Adrenal gland (tissue), 9 donors: ENCODE measurements at regions not wholly inside any gene's neighbourhood (a gene's known extent, or its start where the extent isn't known, plus 50 kb on each side); places are given as distances from the start of the nearest gene placed in this dataset.

Experiments
- DNase-seq, 7 donors: peaks; one replicate each; pipeline ENCODE4 v3.0.0-alpha.2; 2019 to 2020
- H3K27ac ChIP-seq, 5 donors: fragments of 200-600 bp; sonication (generic) in 4 of 5; 1 replicate in 3 of 5; 2 replicates in 2 of 5; pipeline versions ENCODE4 v1.5.1 to v1.8.0; 2016 to 2020; ENCODE audit warnings: mild to moderate bottlenecking in 1 of 5
- H3K27me3 ChIP-seq: fragments of 200-600 bp; 2 replicates; pipeline ENCODE4 v1.8.0; 2021
- H3K36me3 ChIP-seq, 2 donors: fragments of 200-600 bp; replicated peaks in 1 of 2; 1 replicate in 1 of 2; 2 replicates in 1 of 2; pipeline versions ENCODE4 v1.5.1 to v1.8.0; 2018 to 2022
- H3K4me1 ChIP-seq, 2 donors: fragments of 200-600 bp; replicated peaks in 1 of 2; 1 replicate in 1 of 2; 2 replicates in 1 of 2; pipeline versions ENCODE4 v1.5.1 to v1.8.0; 2018 to 2021
- H3K4me3 ChIP-seq, 4 donors: fragments of 200-600 bp; sonication (generic) in 3 of 4; one replicate each; pipeline ENCODE4 v1.5.1; 2016 to 2018
- H3K9me3 ChIP-seq, 3 donors: fragments of 200-600 bp; sonication (generic) in 1 of 3; replicated peaks in 1 of 3; 1 replicate in 2 of 3; 2 replicates in 1 of 3; pipeline versions ENCODE4 v1.5.1 to v1.8.0; 2016 to 2021
- CTCF ChIP-seq, 6 experiments: fragments of 450-650 bp in 4 of 6; fragments of 200-600 bp in 2 of 6; sonication (generic) in 1 of 6; IDR thresholded peaks; 1 replicate in 5 of 6; 2 replicates in 1 of 6; pipeline versions ENCODE4 v1.5.1 to v1.8.0; 2016 to 2021; ENCODE audit warnings: antibody characterized with exemption in 6 of 6, mild to moderate bottlenecking in 2 of 6, moderate library complexity in 1 of 6
- POLR2A ChIP-seq, 2 donors: fragments of 450-650 bp; IDR thresholded peaks; one replicate each; pipeline ENCODE4 v1.6.1; 2017; ENCODE audit warnings: antibody characterized with exemption in 2 of 2, mild to moderate bottlenecking in 2 of 2, moderate library complexity in 1 of 2
- WGBS, 4 donors: extraction: QIAGEN DNeasy Blood & Tissue Kit in 2 of 4; methylation state at CpG; one replicate each; pipeline versions ENCODE4 v1.1.5 to v1.1.7; 2013 to 2017; 5-methylcytosine and 5-hydroxymethylcytosine counted together
- intact Hi-C, 2 donors: fragments of 100-400 bp; cut with DNase I; formaldehyde crosslinking; loops; one replicate each; pipeline versions ENCODE4 v1.14.1 to v1.15.0; 2022 to 2023
- donor health status: healthy with polysubstance abuse.
- donor health status: Bipolar disorder and iron deficiency.
- donor health status: DM: yes; HTN: yes; CAD: no.
- donor health status: DM: no; HTN: no; CAD: no.
- donor health status: DM: no; HTN: no; CAD: no.

GRCh38 chr14:98714626-98715425, 557.2 kb downstream of the BCL11B start:
- no peaks in the 10 kb centered on the region for H3K9me3 ChIP-seq
- 50 to 63% (median 54%) methylated on average over 8 of the region's 8 CpGs for whole genome bisulfite sequencing, 4 donors
- no peak overlapping the region for H3K4me3 ChIP-seq
- peaks cover 4% of the 10 kb centered on the region for H3K27me3 ChIP-seq
- H3K36me3 ChIP-seq = no peaks in the 10 kb centered on the region
- no peak overlapping the region for H3K27ac ChIP-seq
- TF ChIP-seq CTCF (IDR thresholded peaks at IDR 0.05) (no peak), POLR2A (IDR thresholded peaks at IDR 0.05) (no peak)
- DNase-seq = no peak
- no peaks in the 10 kb centered on the region for H3K4me1 ChIP-seq
- intact Hi-C loops = no loop called here

DNA sequence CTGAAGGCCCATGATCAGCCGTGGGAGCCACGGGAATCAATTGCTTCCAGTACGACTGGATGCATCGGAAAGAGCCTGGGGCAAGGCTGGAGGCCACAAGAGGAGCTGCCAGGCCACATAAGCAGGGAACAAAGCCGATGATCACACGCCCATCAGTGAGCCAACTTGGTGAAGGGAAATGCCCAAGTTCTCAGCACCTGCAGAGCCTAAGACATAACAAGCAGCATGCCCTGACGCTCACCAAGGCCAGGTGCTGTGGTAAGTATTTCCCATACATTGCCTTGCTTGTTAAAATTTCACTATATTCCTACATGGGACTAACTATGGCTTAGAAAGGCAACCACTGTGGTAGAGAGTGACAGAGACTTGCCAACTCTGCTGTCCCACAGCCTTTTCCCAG, 555.9 kb downstream of the BCL11B start:
- 76 to 91% (median 90%) methylated on average over 6 to 7 of the region's 7 CpGs for WGBS, 4 donors
- Histone ChIP-seq H3K4me3 (no peak overlapping the region), H3K36me3 (no peaks in the 10 kb centered on the region), H3K27ac (no peak overlapping the region), H3K27me3 (peaks cover 4% of the 10 kb centered on the region), H3K9me3 (no peaks in the 10 kb centered on the region), H3K4me1 (no peaks in the 10 kb centered on the region)
- no peak for DNase-seq
- TF ChIP-seq CTCF (IDR thresholded peaks at IDR 0.05) = no peak
- no peak for TF ChIP-seq POLR2A (IDR thresholded peaks at IDR 0.05)
- intact Hi-C loops = no loop called here

GRCh38 chr14:98721061-98721460, 550.9 kb downstream of the BCL11B start:
- WGBS, 4 donors = 33 to 43% (median 36%) methylated on average over 1 of the region's 1 CpG

DNA sequence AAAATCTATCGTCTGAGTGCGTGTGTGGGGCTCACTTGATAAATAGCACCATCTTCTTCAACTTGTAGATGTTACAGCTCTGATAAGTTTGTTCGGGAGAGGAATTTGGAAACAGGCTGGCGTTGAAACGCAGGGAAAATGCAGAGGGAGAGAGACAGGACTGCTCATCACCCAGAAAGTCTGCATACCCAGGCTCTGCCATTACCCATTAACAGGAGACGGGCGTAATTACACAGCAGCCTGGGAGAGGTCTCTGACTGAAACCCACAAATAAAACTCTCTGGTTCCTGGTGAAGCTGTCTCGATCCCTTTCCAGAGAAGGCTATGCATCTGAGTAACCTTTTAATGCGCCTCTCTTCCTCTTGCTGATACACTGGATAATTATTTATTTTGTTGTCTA, 547.3 kb downstream of the BCL11B start:
- Histone ChIP-seq H3K9me3 (no peaks in the 10 kb centered on the region), H3K4me1 (no peaks in the 10 kb centered on the region), H3K36me3 (no peaks in the 10 kb centered on the region), H3K27me3 (peaks cover 4% of the 10 kb centered on the region), H3K27ac (no peak overlapping the region), H3K4me3 (no peak overlapping the region)
- intact Hi-C loops = no loop called here
- DNase-seq = no peak
- TF ChIP-seq CTCF (IDR thresholded peaks at IDR 0.05) (no peak), POLR2A (IDR thresholded peaks at IDR 0.05) (no peak)
- WGBS, 4 donors = 50 to 59% (median 57%) methylated on average over 9 of the region's 9 CpGs

More at GRCh38 chr14:98721061-98721460, 550.9 kb downstream of the BCL11B start:
- intact Hi-C loops = no loop called here
- Histone ChIP-seq H3K4me3 (no peak overlapping the region), H3K27me3 (no peaks in the 10 kb centered on the region), H3K4me1 (no peaks in the 10 kb centered on the region), H3K36me3 (no peaks in the 10 kb centered on the region), H3K9me3 (no peaks in the 10 kb centered on the region), H3K27ac (no peak overlapping the region)
- no peak for TF ChIP-seq CTCF (IDR thresholded peaks at IDR 0.05)
- TF ChIP-seq POLR2A (IDR thresholded peaks at IDR 0.05) = no peak
- DNase-seq = no peak
